HG03432 (cell line): ENCODE measurements at regions not wholly inside any gene's neighbourhood (a gene's known extent, or its start where the extent isn't known, plus 50 kb on each side); places are given as distances from the start of the nearest gene placed in this dataset.
"Not testable (repeated sequence)": the region's sequence is repeated elsewhere in the genome, so short reads cannot be mapped to it uniquely, and the experiment has no call there.

Experiments used
- ATAC-seq: cut with Tn5 transposase; IDR thresholded peaks from one replicate; pipeline ENCODE4 v1.9.1; 2021; ENCODE audit warnings: mild to moderate bottlenecking, moderate library complexity; ENCODE audit not compliant: unreplicated experiment

DNA sequence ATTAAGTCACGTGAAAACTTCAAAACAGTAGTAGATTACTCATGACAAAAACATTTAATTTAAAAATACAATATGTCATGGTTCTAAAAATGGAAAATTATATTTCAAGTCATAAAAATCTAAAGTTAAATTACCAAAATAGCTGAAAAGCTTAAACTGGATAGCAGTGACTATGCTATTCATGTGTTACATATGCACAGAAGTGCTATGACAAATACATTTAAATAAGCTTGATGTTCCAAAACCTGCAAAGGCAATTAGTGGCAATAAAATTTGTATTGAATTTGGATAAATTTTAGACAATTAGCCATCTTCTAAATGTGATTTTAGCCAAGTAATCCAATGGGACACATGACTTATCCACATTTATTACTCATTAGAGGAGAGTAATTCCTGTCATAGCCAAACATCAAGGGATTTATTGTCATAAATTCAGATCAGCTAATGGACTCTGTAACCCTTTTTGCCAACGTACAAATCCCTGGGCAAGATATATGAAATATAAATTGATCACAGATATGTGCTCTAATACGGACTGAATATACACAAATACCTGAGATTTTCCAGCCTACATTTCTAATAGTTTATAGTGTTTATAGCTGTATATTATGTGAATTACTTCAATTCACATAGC, 419.4 kb downstream of the ISL1 start:
- no peak for ATAC-seq

DNA sequence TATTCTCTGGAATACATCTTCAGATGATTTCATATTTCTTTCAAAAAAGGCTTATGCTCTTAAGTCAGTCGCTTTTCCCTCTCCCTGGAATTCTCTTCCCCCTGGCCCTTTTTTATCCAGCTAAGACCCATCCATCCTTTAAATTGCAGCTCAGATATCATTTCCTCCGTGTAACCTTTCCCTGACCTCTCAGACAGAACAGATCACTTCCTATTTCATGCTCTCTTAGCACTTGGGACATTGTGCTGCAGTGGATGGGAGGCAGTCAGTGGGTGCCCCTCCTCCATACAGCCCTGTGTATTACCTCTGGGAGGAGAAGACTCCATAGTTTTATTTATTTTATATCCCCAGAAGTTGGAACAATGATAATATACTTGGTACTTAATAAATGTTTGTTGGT, 423.4 kb downstream of the ISL1 start:
- no peak for ATAC-seq

DNA sequence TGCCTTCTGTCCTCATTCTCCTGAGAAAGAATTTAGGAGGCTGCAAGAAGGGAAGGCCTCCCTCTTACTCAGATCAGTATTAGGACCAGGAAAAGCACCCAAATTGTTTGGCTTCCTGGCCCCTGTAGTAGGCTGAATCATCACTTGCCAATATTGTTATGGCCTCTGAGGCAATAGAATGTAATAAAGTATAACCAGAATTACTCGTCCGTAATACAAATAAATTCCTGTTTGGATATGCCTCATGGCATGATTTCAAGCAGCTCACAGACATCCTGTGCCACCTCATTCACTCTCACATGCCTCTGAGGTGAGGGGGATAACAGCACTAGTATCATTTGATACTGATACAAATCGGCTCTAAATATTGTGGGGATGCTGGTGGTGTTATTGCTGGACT, 427.3 kb downstream of the ISL1 start:
- ATAC-seq = no peak

DNA sequence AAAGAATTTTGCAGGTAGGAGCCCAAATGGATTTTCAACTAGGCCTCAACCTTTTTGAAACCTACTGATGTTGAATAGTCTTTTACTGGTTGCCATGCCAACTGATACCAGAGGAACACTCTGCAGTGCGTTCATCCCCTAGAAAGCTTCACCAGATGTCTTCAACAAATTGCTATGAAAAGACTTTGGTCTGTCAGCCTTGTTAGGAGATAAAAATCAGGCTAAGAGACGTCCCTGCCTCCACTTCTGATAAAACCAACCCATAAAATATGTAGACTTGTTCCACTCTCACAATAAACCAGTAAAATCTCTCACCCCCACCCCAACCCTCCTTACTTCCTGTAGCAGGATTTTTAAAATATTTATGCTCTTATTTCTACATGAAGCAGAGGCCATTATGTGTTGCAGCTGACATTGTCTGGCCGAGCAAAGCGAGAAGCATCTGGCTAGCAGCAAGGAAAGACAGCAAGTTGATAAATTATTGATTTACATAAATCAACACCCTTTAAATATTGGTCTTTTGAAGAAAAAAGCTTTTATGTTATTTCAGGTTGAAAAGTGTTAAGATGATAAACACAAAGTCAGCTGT, 428.7 kb downstream of the ISL1 start:
- ATAC-seq = no peak

DNA sequence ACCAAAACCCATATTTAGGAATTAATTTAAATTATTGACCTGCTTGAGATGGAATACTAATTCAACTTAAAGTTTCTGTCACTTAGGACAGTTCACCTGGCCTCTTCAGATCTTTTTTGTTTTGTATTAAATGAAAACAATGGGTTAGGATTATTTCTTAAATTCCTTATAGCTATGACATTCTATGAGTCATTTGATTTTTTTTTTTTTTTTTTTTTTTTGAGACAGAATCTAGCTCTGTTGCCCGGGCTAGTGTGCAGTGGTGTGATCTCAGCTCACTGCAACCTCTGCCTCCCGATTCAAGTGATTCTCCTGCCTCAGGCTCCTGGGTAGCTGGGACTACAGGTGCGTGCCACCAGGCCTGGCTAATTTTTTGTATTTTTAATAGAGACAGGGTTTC, 431.6 kb downstream of the ISL1 start:
- ATAC-seq = not testable (repeated sequence)

DNA sequence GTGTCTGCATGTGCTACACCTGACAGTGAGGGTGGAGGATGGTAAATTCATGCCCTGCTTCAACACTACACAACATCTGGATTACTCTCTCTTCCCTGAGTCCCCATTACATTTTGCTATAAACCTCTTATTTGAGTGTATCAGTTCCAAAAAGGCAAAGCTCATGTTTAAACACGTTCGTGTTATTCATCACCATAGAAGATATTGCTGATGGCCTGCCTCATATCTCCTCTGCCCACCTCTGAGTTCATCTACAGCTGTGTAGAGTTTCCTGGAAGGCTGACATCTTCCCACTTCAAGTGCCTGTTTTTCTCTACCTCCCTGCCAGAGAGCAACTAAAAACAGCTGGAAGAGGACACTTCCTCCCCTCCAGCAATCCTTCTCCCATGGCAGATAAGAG, 433.2 kb downstream of the ISL1 start:
- ATAC-seq = no peak

DNA sequence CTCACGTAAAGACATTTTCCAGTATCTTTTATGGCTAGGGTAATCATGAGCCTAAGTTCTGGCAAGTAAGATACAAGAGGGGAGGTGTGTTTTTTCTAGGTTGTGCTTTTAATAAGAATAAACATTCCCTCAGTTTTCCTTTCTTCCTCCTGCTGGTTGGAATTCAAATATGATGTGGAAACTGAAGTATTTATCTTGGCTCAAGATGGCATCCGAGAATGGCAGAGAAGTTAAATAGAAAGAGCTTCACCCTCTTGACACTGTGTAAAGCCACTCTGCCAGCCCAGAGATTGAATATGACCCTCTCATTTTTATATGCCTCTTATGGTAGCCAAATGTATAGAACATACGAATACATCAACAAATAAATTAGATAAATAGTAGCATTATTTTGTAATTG, 438.4 kb downstream of the ISL1 start:
- no peak for ATAC-seq

DNA sequence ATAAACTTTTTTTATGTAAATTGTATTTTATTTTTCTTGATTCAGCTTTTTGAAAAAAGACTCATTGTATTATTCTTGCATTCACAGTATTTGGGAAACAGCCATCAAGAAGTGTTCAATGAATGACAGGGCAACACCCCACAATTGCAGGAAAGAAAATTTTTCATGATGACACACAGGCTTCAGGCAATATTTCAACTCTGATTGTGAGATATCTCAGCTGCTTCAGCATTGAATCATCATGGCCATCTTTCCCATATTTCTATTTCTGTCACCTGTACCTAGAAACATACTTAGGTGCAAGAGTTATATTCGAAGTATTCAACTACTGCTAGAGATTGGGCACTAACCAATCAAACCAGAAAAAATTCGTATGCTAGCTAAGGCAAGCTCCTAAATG, 446.0 kb downstream of the ISL1 start:
- no peak for ATAC-seq

DNA sequence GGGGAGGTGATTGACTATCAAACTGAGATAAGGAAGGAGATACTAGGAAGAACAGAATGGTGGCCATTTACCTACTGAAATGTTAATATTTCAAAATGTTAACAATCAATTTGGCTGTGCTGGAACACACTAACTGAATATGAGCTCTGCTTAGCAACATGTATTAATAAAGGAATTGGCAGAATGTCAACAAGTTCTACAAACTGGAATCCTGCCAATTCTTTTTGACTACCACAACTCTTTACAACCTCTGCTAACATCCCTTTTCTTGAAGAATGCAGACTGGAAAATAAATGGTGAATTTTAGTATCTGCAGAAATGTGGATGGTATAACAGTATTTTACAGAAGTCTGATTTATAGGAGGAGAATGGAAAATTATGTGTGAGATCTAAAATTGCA, 446.4 kb downstream of the ISL1 start:
- no peak for ATAC-seq

DNA sequence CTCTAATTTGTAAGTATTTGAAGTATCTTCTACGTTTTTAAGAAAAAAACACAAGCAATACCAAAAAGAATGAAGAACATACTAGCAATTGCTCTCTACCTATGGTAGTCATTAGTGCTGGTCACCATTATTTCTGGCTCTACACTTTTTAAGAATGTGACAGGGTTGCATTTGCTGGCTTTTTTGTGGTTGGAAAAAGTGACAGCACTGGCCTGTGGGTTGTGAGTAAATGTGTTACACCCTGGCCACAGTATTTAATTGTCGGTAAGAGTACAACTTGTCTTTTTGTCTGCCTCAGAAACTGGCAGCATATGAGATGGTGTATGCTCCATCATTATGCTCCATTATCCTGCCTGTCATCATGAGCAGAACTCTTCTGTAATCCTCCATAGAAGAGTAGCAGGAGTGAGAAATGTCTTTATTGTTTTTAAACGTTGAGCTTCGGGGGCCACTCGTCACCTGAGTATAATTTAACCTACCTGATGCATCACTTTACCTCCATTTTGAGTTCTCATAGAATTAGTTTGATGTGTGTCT, 449.8 kb downstream of the ISL1 start:
- no peak for ATAC-seq

DNA sequence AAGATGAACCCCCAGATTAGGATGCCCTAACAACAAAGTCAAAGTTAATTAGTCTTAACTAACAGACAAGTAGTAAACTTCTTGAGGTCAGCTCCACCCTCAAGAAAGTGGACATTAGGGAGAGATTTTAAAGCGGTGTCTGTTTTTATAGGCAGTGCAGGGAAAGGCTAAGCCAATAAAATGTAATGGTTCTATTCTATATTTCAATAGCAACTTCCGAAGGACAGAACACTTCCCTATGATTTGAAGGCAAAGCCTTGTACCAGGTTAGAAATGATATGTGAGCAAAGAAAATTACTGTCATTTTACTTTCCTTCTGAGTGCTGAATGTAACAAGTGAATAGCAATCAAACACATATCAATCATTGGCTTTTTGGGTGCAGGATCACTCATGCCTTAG, 455.2 kb downstream of the ISL1 start:
- ATAC-seq = no peak

DNA sequence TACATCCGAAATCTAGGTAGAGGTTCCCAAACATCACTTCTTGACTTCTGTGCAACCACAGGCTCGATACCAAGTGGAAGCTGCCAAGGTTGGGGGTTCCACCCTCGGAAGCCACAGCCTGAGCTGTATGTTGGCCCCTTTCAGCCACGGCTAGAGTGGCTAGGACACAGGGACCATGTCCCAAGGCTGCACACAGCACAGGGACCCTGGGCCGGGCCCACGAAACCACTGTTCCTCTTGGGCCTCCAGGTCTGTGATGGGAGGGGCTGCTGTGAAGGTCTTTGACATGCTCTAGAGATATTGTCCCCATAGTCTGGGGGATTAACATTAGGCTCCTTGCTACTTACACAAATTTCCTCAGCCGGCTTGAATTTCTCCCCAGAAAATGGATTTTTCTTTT, 460.6 kb downstream of the ISL1 start:
- no peak for ATAC-seq

DNA sequence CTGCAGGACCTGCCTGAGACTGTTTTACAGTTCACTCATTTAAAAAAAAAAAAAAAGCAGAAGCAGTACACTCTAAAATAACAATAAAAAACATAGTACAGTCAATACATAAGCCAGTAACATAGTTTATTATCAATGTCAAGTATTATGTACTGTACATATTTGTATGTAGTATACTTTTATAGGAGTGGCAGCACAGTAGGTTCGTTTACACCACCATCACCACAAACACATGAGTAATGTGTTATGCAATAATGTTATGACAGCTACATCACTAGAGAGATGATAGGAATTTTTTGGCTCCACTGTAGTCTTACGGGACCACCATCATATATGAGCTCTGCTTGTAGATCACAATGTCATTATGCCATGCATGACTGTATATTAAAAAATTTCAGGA, 462.8 kb downstream of the ISL1 start:
- no peak for ATAC-seq

DNA sequence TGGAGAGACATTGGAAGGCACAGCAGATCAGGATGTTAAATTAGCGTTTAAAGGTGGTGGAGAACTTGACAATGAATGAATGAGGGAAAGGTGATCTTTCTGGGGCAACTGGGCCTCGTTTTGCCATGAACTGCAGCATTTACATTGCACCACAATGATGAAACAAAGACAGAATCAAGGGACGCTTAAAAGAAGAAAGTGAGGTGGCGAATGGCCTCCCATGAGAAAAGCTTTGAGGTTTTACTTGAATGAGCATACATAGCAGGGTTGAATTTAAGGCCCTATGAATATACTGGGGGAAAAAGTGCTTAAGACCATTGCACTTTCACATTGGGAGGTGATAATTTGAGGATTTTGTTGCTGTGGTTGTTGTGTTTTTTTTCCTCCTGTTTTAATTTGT, 476.4 kb downstream of the ISL1 start:
- no peak for ATAC-seq

DNA sequence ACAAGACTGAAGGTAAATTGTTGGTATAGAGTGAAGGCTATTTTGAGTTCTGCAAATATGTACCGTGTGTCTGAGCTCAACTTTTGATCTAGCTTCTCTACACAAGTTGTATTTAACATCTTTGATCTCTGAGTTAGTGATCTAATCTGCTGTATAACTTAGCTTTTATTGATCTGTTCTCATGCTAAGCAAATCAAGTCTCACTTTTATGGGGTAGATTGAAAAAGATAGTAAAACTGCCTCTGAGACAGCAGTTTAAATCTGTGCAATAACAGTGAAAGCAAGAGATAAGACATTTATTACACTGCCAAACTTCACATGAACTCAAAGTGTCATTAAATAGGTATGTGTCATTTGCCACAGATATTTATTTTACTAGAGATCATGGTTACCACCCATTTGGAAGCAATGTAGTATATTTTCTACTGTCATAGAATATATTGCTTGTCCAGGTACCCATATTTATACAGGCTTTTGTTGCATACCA, 477.3 kb downstream of the ISL1 start:
- ATAC-seq = no peak

DNA sequence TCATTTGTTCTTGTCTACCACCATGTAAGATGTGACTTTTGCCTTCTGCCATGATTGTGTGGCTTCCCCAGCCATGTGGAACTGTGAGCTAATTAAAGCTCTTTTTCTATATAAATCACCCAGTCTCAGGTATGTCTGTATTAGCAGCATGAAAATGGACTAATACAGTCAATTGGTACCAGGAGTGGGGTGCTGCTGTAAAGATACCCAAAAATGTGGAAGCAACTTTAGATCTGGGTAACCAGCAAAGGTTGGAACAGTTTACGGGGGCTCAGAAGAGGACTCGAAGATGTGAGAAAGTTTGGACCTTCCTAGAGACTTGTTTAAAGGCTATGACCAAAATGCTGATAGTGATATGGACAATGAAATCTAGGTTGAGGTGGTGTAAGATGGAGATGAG, 488.9 kb downstream of the ISL1 start:
- no peak for ATAC-seq

DNA sequence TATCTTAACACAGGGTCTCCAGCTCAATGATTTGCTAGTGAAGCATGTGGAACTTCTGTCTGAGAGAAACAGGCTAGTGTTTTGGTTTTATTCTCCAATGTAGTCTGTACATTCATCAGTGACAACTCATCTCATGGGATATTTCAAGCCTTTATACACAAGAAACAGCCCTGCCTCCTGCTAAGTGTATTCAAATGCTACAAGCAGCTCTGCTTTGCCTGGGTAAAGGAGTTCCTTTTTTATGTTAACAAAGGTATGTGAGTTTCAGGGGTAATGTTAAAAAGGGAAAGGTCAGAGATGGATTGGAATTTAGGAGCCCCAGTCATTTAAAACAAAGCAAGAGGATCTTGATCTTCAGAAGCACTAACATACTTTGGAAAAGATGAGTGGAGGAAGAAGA, 498.7 kb downstream of the ISL1 start:
- no peak for ATAC-seq

DNA sequence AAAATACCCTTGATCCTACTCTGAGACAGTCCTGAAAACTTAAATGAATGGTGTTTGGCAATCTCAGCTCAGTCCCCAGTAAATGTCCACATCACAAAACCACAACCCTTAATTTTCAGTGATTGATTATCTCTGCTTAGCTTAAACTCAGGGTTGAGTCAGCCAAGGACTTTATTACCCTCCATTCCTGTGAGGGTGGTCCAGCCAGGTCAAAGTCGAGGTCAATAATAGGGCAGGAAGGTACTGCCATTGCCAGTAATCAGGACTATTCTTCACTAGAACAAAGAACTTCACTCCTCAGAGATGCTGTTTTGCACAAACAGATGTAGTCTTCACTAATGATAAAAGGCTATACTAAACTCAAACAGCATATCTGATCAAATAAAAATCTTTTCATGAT, 499.4 kb downstream of the ISL1 start:
- ATAC-seq = no peak

DNA sequence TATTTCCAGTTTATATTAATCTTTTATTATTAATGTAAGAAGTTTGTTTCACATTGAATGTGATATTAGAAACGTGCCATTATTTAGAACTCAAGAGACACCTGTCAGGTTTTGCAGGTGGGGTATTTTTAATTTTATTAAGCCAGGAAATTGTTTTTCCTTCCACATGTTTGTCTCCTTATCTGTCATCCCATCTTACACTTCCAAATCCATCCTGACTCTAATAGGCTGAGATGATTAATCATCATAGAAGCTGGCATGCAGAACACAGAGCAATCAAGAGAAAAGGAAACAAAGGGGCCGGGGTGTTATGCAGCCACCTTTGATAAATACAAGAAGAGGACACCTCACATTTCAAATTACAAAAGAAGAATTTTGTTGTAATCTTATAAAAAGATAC, 506.5 kb downstream of the ISL1 start:
- no peak for ATAC-seq

DNA sequence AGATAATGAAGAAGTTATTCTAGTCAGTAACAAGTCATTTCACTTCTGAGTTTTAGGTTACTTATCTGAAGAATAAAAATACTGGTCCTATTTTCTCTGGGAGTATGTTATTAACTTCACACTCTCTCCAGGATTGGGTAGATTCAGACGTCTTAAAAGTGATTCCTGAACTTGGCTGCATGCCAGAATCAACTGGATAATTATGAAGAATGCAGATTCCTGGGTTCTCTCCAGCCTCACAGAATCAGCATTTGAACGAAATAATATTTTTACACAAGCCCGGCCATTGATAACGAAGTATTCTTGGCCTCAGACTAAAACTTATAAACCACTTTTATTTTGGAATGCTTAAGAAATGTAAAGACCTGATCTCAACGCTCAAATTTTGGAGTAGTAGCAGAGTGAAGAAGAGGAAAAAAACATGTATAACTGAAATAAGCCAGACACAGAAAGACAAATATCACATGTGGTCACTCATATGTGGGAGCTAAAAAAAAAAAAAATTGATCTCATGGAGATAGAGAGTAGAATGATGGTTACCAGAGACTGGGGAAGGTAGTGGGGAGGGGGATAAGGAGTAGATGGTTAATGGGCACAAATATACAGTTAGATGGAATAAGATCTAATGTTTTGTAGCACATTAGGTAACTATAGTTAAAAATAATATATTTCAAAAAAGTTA, 507.3 kb downstream of the ISL1 start:
- no peak for ATAC-seq

DNA sequence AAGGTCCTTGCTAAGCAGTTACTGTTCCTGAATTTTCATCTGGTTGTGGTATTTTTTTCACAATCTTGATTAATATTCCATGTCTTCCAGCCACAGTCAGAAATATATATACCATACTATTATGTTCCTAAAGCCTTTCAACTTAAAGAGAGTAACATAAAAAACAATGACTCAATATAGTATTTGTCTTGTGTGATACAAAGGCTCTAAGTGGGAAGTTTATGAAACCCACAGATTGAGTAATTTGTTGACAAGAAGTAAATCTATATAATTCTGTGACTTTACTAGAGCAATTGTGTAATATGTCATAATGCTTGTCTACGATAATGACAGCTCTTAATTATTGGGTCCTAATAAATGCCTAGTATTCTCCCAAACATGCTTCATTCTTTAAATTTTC, 509.4 kb downstream of the ISL1 start:
- no peak for ATAC-seq

DNA sequence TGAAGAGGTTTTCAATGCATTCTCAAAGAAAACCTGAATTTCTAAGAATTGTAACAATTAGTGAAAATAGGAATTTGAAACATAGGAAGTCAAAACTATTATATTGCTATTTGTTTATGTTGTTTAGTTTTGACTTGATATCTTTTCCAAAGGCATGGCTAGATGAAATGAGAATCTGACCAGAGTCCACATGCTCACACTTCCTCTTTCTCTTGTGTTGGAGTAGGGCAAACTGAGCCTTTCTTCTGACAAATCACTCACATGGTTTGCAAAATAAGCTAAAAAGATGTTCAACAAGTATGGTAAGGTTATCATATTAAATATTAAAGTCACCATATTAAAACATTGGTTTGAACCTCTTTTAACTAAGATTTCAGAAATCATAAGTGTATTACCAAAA, 512.6 kb downstream of the ISL1 start:
- no peak for ATAC-seq
